IMR-90 (cell line): ENCODE measurements at regions not wholly inside any gene's neighbourhood (a gene's known extent, or its start where the extent isn't known, plus 50 kb on each side); places are given as distances from the start of the nearest gene placed in this dataset.

Experiments used
- ATAC-seq: fragments of 200-7000 bp; cut with Tn5 transposase; 2 replicates; pipeline ENCODE4 v1.9.1; 2020; ENCODE audit warnings: low read depth, mild to moderate bottlenecking, moderate library complexity
- BruUV-seq: library from RNA; stranded (reverse); fragments of 400-500 nt; replicated peaks from 2 replicates; lab custom pipeline; 2021; lab: Mats Ljungman, UMichigan
- CTCF ChIA-PET: fragments of 300-600 bp; formaldehyde crosslinking; extraction: SDS; loops from one replicate; lab custom pipeline; 2021; ENCODE audit warnings: antibody characterized with exemption; lab: Yijun Ruan, JAX
- POLR2A ChIA-PET: fragments of 300-600 bp; sonication (Branson Sonifier 250); formaldehyde crosslinking; loops from one replicate; lab custom pipeline; 2022; ENCODE audit warnings: antibody characterized with exemption; ENCODE audit not compliant: unreplicated experiment; lab: Charles Lee
- DNase-seq: peaks from one replicate; pipeline ENCODE4 v3.0.0; 2013
- H2AFZ ChIP-seq: replicated peaks from 2 replicates; pipeline ENCODE3; 2013; ENCODE audit warnings: low read length, mild to moderate bottlenecking; ENCODE audit not compliant: poor library complexity
- H2AK5ac ChIP-seq: 2 replicates; pipeline ENCODE4 v1.6.1; 2013; ENCODE audit warnings: low read depth, low read length, inconsistent platforms
- H2AK9ac ChIP-seq: replicated peaks from 2 replicates; pipeline ENCODE3; 2013; ENCODE audit warnings: mild to moderate bottlenecking, low read depth, low read length, moderate library complexity; ENCODE audit not compliant: poor library complexity
- H2BK120ac ChIP-seq: 2 replicates; pipeline ENCODE4 v1.6.1; 2013; ENCODE audit warnings: low read depth, low read length, inconsistent platforms
- H2BK15ac ChIP-seq: 3 replicates; pipeline ENCODE4 v1.6.1; 2013; ENCODE audit warnings: low read depth, low read length, inconsistent platforms
- H2BK20ac ChIP-seq: 2 replicates; pipeline ENCODE4 v1.6.1; 2013; ENCODE audit warnings: low read depth, mild to moderate bottlenecking, inconsistent platforms, low read length, moderate library complexity
- H2BK5ac ChIP-seq: 2 replicates; pipeline ENCODE4 v1.6.1; 2013; ENCODE audit warnings: mild to moderate bottlenecking, low read depth, low read length, inconsistent platforms; ENCODE audit not compliant: poor library complexity, severe bottlenecking
- H3K14ac ChIP-seq: replicated peaks from 2 replicates; pipeline ENCODE4 v1.6.1; 2013; ENCODE audit warnings: low read depth, low read length, inconsistent platforms
- H3K18ac ChIP-seq: 2 replicates; pipeline ENCODE4 v1.6.1; 2013; ENCODE audit warnings: low read depth, low read length, control low read depth
- H3K23ac ChIP-seq: 2 replicates; pipeline ENCODE4 v1.6.1; 2013; ENCODE audit warnings: low read depth, low read length, inconsistent platforms
- H3K27ac ChIP-seq: 2 replicates; pipeline ENCODE4 v1.5.1; 2013; ENCODE audit warnings: mild to moderate bottlenecking, control low read depth, low read length; ENCODE audit not compliant: insufficient read depth
- H3K27me3 ChIP-seq: 2 replicates; pipeline ENCODE4 v1.6.1; 2013; ENCODE audit warnings: low read length; ENCODE audit not compliant: control insufficient read depth, insufficient read depth
- H3K36me3 ChIP-seq: 2 replicates; pipeline ENCODE4 v1.6.1; 2013; ENCODE audit warnings: low read length, mixed read lengths; ENCODE audit not compliant: control insufficient read depth, insufficient read depth
- H3K4ac ChIP-seq: 2 replicates; pipeline ENCODE4 v1.6.1; 2013; ENCODE audit warnings: low read depth, low read length, inconsistent platforms
- H3K4me1 ChIP-seq: 2 replicates; pipeline ENCODE4 v1.6.1; 2013; ENCODE audit warnings: low read length, mixed read lengths; ENCODE audit not compliant: control insufficient read depth, insufficient read depth
- H3K4me2 ChIP-seq: 2 replicates; pipeline ENCODE4 v1.6.1; 2013; ENCODE audit warnings: low read depth, mild to moderate bottlenecking, control low read depth, low read length, moderate library complexity
- H3K4me3 ChIP-seq: 2 replicates; pipeline ENCODE4 v1.5.1; 2013; ENCODE audit warnings: low read depth, mild to moderate bottlenecking, control low read depth, low read length, moderate library complexity; ENCODE audit not compliant: insufficient read depth
- H3K56ac ChIP-seq: 2 replicates; pipeline ENCODE4 v1.6.1; 2013; ENCODE audit warnings: low read length, inconsistent platforms; ENCODE audit not compliant: insufficient read depth; ENCODE audit errors: extremely low read depth
- H3K79me1 ChIP-seq, 2 experiments: 2 replicates each; pipeline ENCODE4 v1.6.1; 2013; ENCODE audit warnings: low read length in 2 of 2, inconsistent platforms in 1 of 2, low read depth in 1 of 2
- H3K9ac ChIP-seq: 2 replicates; pipeline ENCODE4 v1.6.1; 2013; ENCODE audit warnings: low read depth, low read length, control low read depth
- H3K9me1 ChIP-seq: 2 replicates; pipeline ENCODE4 v1.6.1; 2013; ENCODE audit warnings: low read length, inconsistent platforms; ENCODE audit not compliant: insufficient read depth
- H3K9me3 ChIP-seq: 2 replicates; pipeline ENCODE4 v1.6.1; 2013; ENCODE audit warnings: low read length; ENCODE audit not compliant: control insufficient read depth, insufficient read depth
- H4K20me1 ChIP-seq: 2 replicates; pipeline ENCODE4 v1.6.1; 2013; ENCODE audit warnings: low read length, inconsistent platforms; ENCODE audit not compliant: insufficient read depth
- H4K5ac ChIP-seq: 2 replicates; pipeline ENCODE4 v1.6.1; 2013; ENCODE audit warnings: mild to moderate bottlenecking, low read depth, low read length, control low read depth
- H4K8ac ChIP-seq, 2 experiments: 2 replicates each; pipeline ENCODE4 v1.6.1; 2013; ENCODE audit warnings: low read depth in 2 of 2, low read length in 2 of 2, control low read depth in 1 of 2, inconsistent platforms in 1 of 2
- H4K91ac ChIP-seq: 2 replicates; pipeline ENCODE4 v1.6.1; 2013; ENCODE audit warnings: low read depth, low read length, inconsistent platforms; ENCODE audit not compliant: insufficient read depth
- BHLHE40 ChIP-seq: fragments of 150-350 bp; IDR thresholded peaks from 2 replicates; pipeline ENCODE4 v1.6.1; 2016; ENCODE audit warnings: mild to moderate bottlenecking, low read depth, low read length
- CEBPB ChIP-seq: IDR thresholded peaks from 2 replicates; pipeline ENCODE4 v1.6.1; 2012; ENCODE audit warnings: low read depth, low read length, improper control_type of control experiment
- CHD1 ChIP-seq: IDR thresholded peaks from 2 replicates; pipeline ENCODE4 v1.6.1; 2012; ENCODE audit warnings: low read depth, low read length, improper control_type of control experiment
- FOS ChIP-seq: fragments of 150-350 bp; IDR thresholded peaks from 2 replicates; pipeline ENCODE4 v1.6.1; 2016; ENCODE audit warnings: low read depth, low read length
- MAFK ChIP-seq: IDR thresholded peaks from 2 replicates; pipeline ENCODE4 v1.6.1; 2012; ENCODE audit warnings: low read depth, low read length, improper control_type of control experiment
- MAZ ChIP-seq: IDR thresholded peaks from 2 replicates; pipeline ENCODE4 v1.6.1; 2012; ENCODE audit warnings: low read depth, mild to moderate bottlenecking, low read length, improper control_type of control experiment, moderate library complexity, borderline replicate concordance
- MXI1 ChIP-seq: IDR thresholded peaks from 2 replicates; pipeline ENCODE4 v1.6.1; 2012; ENCODE audit warnings: low read depth, mild to moderate bottlenecking, low read length, moderate library complexity, borderline replicate concordance
- NFE2L2 ChIP-seq: fragments of 150-350 bp; IDR thresholded peaks from 2 replicates; pipeline ENCODE4 v1.6.1; 2016; ENCODE audit warnings: low read depth, mild to moderate bottlenecking, low read length
- POLR2A ChIP-seq: IDR thresholded peaks from 2 replicates; pipeline ENCODE4 v1.6.1; 2012; ENCODE audit warnings: mild to moderate bottlenecking, low read depth, low read length
- RAD21 ChIP-seq: IDR thresholded peaks from 2 replicates; pipeline ENCODE4 v1.6.1; 2012; ENCODE audit warnings: low read length, improper control_type of control experiment
- RCOR1 ChIP-seq: IDR thresholded peaks from 2 replicates; pipeline ENCODE4 v1.6.1; 2012; ENCODE audit warnings: mild to moderate bottlenecking, low read length, improper control_type of control experiment; ENCODE audit not compliant: insufficient replicate concordance
- RFX5 ChIP-seq: IDR thresholded peaks from 2 replicates; pipeline ENCODE4 v1.8.0; 2012; ENCODE audit warnings: low read depth, mild to moderate bottlenecking, low read length, moderate library complexity
- SMC3 ChIP-seq: fragments of 150-350 bp; IDR thresholded peaks from 2 replicates; pipeline ENCODE4 v1.6.1; 2016; ENCODE audit warnings: low read depth, mild to moderate bottlenecking, antibody characterized with exemption, low read length, moderate library complexity
- WGBS, 2 experiments: methylation state at CpG; one replicate each; pipeline versions ENCODE4 v1.1.5 to v1.1.7; 2013; ENCODE audit warnings: missing lambda C conversion rate in 2 of 2; ENCODE audit not compliant: insufficient read length in 1 of 2; ENCODE audit errors: extremely low coverage in 2 of 2; 5-methylcytosine and 5-hydroxymethylcytosine counted together
- dilution Hi-C: fragments of 300-500 bp; cut with HindIII; formaldehyde crosslinking; loops from one replicate; pipeline ENCODE4 v1.14.3; 2018; ENCODE audit warnings: low sequenced_read_pairs; ENCODE audit not compliant: unreplicated experiment
- in situ Hi-C: fragments of 300-500 bp; cut with MboI; formaldehyde crosslinking; loops from 3 replicates; pipeline ENCODE4 v1.14.3; 2019; ENCODE audit warnings: low sequenced_read_pairs, inconsistent platforms, mixed read lengths
- intact Hi-C: fragments of 100-400 bp; cut with micrococcal nuclease; formaldehyde crosslinking; loops from 2 replicates; pipeline ENCODE4 v1.10.0; 2022
- TF ChIP-seq, protein P1 (sequence below): fragments of 150-350 bp; IDR thresholded peaks from 2 replicates; pipeline ENCODE4 v1.6.1; 2017; ENCODE audit warnings: mild to moderate bottlenecking, antibody characterized with exemption, low read length, low read depth
- TF ChIP-seq, protein P2 (sequence below): fragments of 150-350 bp; IDR thresholded peaks from 2 replicates; pipeline ENCODE4 v1.6.1; 2016; ENCODE audit warnings: low read depth, mild to moderate bottlenecking, low read length, moderate library complexity, borderline replicate concordance
- TF ChIP-seq, protein P3 (sequence below): conservative IDR thresholded peaks from 2 replicates; pipeline ENCODE4 v1.5.1; 2012; ENCODE audit warnings: mild to moderate bottlenecking, low read depth, low read length, improper control_type of control experiment

DNA sequence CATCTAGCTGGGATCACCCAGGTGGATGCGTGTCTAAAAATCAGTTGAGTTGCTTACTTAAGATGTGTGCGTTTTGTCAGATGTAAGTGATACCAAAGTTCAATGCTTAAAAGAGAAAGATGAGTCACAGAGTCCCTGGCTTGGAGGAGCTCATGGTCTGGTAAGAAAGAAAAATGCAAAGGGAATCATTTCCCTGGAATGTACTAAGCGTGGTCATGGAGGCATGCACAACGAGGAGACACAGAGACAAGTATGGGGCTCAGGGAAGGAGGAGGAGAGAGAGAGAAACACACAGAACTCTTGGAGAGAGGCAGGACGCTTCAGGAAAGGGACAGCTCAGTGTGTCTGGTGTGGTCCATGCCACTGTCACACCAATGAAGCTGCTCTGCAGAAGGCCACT lies 186.9 kb upstream of the GMDS start:
- in situ Hi-C loops: no loop called here
- peak overlapping the region; percentile 86 for H3K23ac ChIP-seq
- peak; percentile 94 for ATAC-seq

More for the DNA sequence above, 186.9 kb upstream of the GMDS start:
- peak; percentile 97 for DNase-seq
- H4K5ac ChIP-seq: peak overlapping the region; percentile 91
- H3K9me3 ChIP-seq: no peaks in the 10 kb centered on the region
- no peaks in the 10 kb centered on the region for H3K36me3 ChIP-seq
- peak overlapping the region; percentile 60 for H3K4me2 ChIP-seq
- no peaks in the 10 kb centered on the region for H3K27me3 ChIP-seq
- H2BK20ac ChIP-seq: peak overlapping the region; percentile 99
- peak overlapping the region; percentile 88 for H3K18ac ChIP-seq
- peak overlapping the region; percentile 96 for H3K4ac ChIP-seq
- WGBS, 2 experiments: 0% methylated on average over 1 of the region's 5 CpGs; no CpG with 5 or more reads in 1 of the 2 experiments
- peak overlapping the region; percentile 75; the same call in 2 of the 3 replicates for H2BK15ac ChIP-seq
- peak overlapping the region; percentile 86 for H2BK5ac ChIP-seq
- H2AK5ac ChIP-seq: peak overlapping the region; percentile 85; the same call in 1 of the 2 replicates
- peak overlapping the region; percentile 55; the same call in 1 of the 2 replicates for H3K56ac ChIP-seq
- H3K9ac ChIP-seq: peak overlapping the region; percentile 44
- dilution Hi-C loops (no loop called here), intact Hi-C loops (no loop called here)
- H4K20me1 ChIP-seq: no peaks in the 10 kb centered on the region
- peak overlapping the region; percentile 6 to 89; a peak in 3 of 4 replicates for H4K8ac ChIP-seq
- peak overlapping the region; percentile 87 for H3K14ac ChIP-seq
- H4K91ac ChIP-seq: peak overlapping the region; percentile 90
- POLR2A ChIA-PET: no interaction called here
- H2AFZ ChIP-seq: peak overlapping the region; percentile 79
- peaks cover 25% of the 10 kb centered on the region for H3K4me1 ChIP-seq
- TF ChIP-seq, protein P1, sequence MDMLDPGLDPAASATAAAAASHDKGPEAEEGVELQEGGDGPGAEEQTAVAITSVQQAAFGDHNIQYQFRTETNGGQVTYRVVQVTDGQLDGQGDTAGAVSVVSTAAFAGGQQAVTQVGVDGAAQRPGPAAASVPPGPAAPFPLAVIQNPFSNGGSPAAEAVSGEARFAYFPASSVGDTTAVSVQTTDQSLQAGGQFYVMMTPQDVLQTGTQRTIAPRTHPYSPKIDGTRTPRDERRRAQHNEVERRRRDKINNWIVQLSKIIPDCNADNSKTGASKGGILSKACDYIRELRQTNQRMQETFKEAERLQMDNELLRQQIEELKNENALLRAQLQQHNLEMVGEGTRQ: no peak; the same call in 1 of the 2 replicates
- TF ChIP-seq MXI1 (peak; percentile 74), FOS (peak; percentile 95), CHD1 (0 out of 2 replicates have a peak, but pooled peaks have one; percentile 51), BHLHE40 (no peak), NFE2L2 (no peak; the same call in 1 of the 2 replicates), RFX5 (no peak), SMC3 (no peak), RCOR1 (peak; percentile 72), MAFK (peak; percentile 60; the same call in 1 of the 2 replicates), MAZ (peak; percentile 60), POLR2A (no peak), CEBPB (0 out of 2 replicates have a peak, but pooled peaks have one; percentile 20), RAD21 (peak; percentile 23; the same call in 1 of the 2 replicates)
- TF ChIP-seq, protein P2, sequence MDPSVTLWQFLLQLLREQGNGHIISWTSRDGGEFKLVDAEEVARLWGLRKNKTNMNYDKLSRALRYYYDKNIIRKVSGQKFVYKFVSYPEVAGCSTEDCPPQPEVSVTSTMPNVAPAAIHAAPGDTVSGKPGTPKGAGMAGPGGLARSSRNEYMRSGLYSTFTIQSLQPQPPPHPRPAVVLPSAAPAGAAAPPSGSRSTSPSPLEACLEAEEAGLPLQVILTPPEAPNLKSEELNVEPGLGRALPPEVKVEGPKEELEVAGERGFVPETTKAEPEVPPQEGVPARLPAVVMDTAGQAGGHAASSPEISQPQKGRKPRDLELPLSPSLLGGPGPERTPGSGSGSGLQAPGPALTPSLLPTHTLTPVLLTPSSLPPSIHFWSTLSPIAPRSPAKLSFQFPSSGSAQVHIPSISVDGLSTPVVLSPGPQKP: no peak
- TF ChIP-seq, protein P3, sequence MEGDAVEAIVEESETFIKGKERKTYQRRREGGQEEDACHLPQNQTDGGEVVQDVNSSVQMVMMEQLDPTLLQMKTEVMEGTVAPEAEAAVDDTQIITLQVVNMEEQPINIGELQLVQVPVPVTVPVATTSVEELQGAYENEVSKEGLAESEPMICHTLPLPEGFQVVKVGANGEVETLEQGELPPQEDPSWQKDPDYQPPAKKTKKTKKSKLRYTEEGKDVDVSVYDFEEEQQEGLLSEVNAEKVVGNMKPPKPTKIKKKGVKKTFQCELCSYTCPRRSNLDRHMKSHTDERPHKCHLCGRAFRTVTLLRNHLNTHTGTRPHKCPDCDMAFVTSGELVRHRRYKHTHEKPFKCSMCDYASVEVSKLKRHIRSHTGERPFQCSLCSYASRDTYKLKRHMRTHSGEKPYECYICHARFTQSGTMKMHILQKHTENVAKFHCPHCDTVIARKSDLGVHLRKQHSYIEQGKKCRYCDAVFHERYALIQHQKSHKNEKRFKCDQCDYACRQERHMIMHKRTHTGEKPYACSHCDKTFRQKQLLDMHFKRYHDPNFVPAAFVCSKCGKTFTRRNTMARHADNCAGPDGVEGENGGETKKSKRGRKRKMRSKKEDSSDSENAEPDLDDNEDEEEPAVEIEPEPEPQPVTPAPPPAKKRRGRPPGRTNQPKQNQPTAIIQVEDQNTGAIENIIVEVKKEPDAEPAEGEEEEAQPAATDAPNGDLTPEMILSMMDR: no peak
- peak overlapping the region; percentile 95 for H2BK120ac ChIP-seq
- peaks cover 27% of the 10 kb centered on the region for H3K9me1 ChIP-seq
- peak overlapping the region; percentile 94 for H3K27ac ChIP-seq
- no peaks in the 10 kb centered on the region for H3K79me1 ChIP-seq
- BruUV-seq: no TSS peak
- peak overlapping the region; percentile 14 for H2AK9ac ChIP-seq
- CTCF ChIA-PET: interaction anchor here (0.6 kb wide), 2 partner anchors 188 to 212 kb away, joined by 3 to 4 read pairs; no protein-coding TSS in a partner anchor
- no peak overlapping the region for H3K4me3 ChIP-seq
